ENCODE measurements at regions not wholly inside any gene's neighbourhood (a gene's known extent, or its start where the extent isn't known, plus 50 kb on each side); places are given as distances from the start of the nearest gene placed in this dataset.
"Not testable (repeated sequence)": the region's sequence is repeated elsewhere in the genome, so short reads cannot be mapped to it uniquely, and the experiment has no call there.

DNA sequence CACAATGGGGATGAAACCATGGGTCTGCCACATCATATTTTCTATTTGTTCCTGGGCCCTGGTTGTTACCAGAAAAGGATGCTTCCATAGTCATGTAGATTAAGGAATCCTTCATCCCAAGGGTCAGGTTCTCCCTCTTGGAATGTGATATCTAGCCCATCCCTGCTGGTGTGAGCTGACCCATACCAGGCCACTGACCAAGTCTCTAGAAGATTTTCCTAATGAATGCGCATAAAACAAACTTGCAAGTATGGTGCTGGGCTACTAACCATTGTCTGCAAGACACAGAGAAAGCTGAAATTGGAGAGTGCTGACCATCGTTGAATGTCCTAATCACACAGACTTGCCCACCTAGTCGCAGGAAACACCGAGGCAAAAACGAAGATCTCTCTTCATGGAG, 972.6 kb downstream of the EFNA5 start:
- no peak for ATAC-seq

DNA sequence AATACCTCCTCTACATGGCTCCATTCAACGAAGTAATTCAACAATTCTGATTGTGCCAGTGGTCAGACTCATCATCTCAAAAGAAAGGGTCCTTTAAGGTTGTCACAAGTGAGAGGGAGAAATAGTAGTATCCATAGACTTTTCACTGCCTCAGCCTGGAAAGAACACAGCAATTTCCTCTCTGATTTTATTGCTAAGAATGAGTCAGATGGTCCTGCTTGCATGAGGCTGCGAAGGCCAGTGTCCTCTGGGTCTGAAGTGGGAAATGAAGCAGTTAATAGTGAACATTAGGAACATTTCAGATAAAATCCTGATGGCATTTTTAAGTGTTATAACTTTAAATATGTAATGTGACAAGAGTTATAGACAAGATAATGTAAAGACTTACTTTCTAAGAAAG, 979.0 kb downstream of the EFNA5 start:
- DNase-seq (no peak), ATAC-seq (no peak)

More for the DNA sequence above, 972.6 kb downstream of the EFNA5 start:
- DNase-seq = no peak

DNA sequence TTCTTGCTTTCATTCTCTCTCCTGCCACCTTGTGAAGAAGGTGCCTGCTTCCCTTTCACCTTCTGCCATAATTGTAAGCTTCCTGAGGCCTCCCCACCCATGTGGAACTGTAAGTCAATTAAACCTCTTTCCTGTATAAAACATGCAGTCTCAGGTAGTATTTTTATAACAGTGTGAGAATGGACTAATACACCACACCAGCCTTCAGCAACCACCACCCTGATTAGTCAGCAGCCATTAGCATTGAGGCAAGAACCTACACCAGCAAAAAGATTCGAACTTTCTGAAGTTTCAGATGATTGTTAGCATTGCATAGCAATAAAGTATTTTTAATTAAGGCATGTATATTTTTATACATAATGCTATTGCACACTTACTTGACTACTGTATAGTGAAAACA, 980.2 kb downstream of the EFNA5 start:
- DNase-seq (no peak), ATAC-seq (no peak)

DNA sequence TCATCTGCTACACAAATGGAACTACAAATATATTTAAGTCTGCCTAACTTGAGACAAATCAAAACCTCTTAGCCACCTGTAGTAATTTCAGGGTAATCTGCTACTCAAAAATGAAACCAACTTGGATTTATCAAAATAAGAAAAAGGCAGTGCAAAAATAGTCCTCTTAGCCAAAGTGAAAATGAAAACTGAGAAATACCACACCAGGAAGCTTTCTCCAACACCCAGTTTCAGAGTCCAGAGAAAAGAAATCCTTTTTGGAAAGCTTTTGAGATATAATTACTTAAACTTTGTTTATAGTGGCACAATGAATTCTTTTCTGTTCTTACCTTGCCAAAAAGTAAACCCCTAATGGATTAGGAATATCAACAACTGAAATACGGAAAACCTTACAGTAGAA, 990.4 kb downstream of the EFNA5 start:
- DNase-seq = no peak
- no peak for ATAC-seq

DNA sequence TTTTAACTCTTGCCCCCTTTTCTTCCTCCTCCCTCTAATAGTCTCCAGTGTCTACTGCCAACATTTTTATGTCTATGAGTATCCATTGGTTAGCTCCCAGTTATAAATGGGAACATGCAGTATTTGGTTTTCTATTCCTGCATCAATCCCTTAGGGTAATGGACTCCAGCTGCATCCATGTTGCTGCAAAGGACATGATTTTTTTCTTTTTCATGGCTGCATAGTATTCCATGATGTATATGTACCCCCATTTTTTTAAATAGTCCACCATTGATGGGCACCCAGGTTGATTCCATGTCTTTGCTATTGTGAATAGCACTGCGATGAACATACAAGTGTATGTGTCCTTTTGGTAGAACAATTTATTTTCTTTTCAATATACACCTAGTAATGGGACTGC, 993.7 kb downstream of the EFNA5 start:
- ATAC-seq = no peak
- DNase-seq = no peak

DNA sequence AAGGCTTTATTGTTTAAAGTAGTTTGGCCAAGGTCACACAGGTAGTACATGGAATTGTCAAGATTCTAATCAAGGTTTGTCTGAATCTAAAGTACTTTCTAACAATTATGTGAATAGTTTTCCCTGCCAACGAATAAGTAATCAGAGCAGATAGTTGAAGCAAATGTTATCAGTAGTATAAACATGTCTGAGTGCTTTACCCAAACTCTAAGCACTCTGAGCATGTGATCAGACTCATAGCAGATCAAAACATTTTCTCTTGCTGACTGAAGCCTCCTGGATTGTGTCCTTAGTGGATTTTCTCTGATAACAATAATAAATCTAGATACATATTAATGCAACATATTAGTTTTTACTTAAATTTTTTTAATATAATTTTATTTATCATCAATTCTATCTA, 995.0 kb downstream of the EFNA5 start:
- DNase-seq (no peak), ATAC-seq (no peak)

DNA sequence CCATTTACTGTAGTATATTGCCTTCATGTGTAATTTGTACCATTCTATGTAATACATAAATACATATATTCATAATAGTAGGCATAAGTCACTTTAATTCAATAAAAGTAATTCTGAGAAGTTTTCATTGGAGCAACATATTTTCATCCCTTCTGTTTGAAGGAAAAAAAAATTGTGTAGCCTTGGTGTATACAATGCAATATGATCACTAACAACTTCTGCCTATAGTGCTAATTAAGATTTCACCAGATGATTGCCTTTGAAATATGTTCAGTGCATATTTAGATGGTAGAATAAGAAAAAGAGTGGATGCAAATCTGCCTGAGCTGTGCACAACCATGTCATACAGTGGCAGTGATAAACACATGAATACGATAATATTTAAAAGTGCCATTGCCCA, 996.8 kb downstream of the EFNA5 start:
- ATAC-seq (no peak), DNase-seq (no peak)

DNA sequence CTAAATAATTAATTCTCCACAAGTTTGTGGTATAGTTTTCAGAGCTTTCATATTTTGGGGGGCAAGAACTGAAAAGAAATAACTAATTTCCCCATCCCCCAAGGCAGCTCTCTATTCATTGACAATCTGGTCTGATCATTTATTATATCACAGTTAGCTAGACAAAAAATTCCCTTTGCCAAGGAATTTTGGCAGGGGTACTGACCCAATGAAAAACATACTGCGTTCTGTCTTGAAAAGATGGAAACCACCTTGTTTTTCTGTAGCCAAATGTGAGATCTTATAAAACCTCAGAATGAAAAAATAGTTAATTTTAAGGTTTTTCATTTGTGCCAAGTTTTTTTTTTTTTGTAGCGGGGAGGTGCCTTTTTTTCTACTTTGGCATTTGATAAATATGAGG, 1008.9 kb downstream of the EFNA5 start:
- DNase-seq (no peak), ATAC-seq (no peak)

DNA sequence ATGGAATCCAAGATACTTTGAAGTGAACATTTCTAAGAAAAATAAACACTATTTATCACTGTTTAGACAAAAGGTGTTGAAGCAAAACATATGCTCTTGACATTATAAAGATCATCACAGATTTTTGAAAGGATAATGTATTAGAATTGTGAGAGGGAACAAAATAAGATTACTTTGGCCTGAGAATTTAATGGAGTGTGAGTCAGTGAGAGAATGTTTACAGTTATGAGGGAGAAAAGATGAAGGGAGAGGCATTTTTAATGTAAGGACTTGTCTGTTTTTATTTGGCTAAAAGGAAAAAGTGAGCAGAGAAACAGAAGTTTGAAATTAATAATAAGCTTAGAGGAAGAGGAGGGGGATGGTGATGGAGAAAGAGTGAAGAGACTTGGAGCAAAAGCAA, 1010.1 kb downstream of the EFNA5 start:
- ATAC-seq (no peak), DNase-seq (no peak)

DNA sequence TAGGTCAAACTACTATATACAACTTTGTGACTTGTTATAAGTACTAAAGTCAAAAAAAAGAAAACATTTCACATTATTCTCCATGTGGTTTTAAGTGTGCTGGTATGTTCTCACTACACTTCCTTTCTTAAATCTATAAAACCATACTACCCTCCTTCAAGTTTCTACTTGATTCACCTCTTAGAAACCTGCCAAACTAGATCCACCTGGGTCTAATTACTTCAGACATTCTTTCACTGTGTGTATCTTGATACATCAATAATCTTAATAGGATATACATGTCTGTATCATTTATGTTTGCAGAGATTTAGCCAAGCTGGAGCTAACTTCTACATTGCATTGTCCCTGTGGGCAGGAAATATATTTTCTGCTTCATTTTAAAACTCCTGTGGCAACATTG, 1012.6 kb downstream of the EFNA5 start:
- DNase-seq (no peak), ATAC-seq (no peak)

DNA sequence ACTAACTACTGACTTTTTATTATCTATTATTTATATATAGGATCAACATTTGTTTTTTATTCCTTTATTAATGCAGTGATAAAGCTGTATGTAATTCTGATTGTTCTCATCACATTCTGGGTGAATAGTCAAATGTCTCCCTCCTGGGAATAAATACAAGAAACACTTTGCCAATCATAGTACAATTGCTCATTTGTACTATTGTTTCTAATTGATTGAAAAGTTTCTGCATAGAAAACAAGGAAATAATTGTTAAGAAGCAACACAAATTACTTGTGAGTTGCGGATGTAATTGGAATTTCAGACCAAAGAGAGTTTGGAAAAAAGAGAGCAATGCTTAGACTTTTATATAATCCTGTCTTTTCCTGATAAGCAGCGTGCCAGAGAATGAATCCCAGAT, 1013.9 kb downstream of the EFNA5 start:
- no peak for DNase-seq
- ATAC-seq = no peak

DNA sequence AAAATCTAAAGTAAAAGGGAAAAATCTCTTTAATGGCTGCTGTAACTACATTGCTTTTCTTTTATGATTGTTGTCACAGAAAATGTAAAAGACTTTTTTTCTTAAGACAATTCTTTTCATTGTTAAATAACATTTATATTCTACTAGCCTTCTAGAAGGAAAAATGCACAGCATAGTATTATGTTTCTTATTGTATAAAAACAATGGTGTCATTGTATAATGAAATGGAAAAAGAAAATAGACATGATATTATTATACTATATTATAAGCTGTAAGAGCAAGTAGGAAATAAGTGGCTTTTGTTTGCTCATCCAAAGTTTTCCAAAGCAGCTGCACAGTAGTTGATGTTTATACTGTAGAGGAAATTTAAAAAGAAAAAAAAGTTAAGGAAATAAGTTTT, 1021.7 kb downstream of the EFNA5 start:
- DNase-seq = no peak
- no peak for ATAC-seq

DNA sequence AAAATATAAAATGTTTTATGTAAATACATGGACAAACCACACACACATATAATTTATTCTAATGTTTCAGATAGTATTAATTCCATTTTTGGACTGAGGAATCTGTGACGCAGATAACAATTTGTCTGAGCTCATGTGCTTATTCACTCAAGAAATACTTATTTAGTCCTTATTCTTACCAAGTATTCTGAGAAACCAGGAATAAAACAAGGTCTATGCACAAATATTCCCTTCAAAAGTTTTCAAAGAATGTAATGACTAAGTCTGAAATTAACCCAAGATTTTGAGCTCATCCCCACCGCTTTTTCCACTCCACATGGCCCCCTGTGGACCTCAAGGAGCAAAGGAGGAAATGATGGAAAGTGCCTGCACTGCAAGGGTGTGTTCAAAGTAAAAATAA, 1022.3 kb downstream of the EFNA5 start:
- ATAC-seq (no peak), DNase-seq (no peak)

DNA sequence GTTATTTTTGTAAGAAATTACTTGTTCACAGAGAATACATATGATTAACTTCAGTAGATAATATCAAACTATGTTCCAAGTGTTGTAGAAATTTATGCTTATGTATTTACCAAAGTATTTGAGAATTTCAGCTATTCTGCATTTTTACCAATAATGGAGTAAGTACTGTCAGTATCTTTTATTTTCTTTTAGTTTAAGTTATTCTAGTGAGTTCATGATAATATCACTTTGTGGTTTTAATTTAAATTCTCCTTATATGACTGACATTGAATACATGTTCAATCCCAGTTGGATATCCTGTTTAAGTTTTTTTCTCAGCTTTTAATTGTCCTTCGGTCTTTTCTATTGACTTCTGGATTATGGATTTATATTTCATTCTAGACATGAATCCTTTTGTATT, 1024.6 kb downstream of the EFNA5 start:
- no peak for ATAC-seq

DNA sequence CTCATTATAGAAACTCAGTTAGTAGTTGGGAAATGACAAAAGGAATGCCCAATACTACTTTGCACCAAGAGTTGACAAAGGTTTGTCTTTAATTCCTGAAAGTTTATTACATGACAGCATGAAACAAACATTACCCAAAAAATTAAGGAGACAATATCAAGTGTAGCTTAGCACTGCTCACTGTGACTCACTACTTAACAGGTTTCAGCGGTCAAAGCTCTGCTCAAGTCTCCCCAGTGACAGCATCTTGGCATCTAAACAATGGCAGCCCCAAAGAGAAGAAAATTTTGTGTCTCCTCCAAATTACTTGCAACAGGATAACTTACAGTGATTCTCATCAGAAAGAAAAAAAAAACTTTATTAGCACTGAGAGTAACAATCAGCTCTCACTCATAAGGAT, 1030.2 kb downstream of the EFNA5 start:
- DNase-seq (no peak), ATAC-seq (no peak)

More for the DNA sequence above, 1024.6 kb downstream of the EFNA5 start:
- no peak for DNase-seq

DNA sequence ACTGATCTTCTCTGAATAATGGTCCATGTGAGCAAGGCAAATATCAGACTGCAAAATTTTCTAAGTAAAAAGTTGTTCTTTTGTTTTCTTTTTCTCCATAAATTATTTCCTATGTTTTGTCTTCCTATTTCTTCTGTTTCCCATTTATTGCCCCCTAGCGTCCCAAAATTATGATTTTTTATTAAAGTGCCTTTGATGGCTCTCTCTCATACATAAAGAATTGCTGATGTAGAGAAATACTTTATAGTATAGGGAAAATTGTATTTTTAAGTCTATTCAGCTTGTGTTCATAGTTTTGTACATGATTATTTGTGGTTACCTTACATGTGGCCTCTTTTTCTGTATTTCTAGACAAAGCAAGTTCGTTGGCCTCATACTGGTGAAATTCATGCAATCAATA, 1031.2 kb downstream of the EFNA5 start:
- ATAC-seq (no peak), DNase-seq (no peak)

DNA sequence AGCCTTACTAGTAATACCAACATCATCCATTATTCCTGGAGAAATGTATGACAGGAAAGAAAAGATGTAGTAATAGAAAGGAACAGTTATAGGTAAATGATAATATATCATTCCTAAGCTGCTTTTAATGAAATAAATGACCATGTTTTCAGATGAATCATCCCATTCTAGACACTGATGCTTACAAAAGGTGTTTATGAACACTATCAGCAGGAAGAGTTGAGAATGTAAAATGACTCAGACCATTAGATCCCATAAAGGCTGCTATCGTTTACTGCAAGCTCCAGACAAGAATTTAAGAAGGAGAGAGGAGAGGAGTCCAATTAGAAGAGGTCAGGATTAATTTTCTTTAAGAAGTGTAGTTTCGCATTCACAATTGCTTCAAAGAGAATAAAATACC, 1033.5 kb downstream of the EFNA5 start:
- DNase-seq (no peak), ATAC-seq (no peak)

DNA sequence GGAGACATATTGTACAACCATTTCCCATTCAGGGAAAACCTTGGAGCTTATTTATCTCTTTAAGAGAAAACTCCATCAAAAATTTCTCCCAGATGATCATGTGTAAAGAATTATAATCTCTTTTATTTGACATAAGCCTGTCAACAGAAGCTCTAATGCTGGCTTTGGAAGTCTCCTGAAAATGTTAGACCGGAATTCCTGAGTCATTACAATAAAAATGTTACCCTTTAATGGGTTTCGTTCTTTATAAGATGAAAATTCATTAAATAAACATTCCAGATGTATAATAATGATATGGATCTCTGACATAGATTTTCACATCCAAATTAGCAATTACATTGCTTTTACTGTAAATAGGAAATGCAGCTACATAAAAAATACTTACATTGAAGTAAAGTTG, 1036.4 kb downstream of the EFNA5 start:
- ATAC-seq (no peak), DNase-seq (no peak)

DNA sequence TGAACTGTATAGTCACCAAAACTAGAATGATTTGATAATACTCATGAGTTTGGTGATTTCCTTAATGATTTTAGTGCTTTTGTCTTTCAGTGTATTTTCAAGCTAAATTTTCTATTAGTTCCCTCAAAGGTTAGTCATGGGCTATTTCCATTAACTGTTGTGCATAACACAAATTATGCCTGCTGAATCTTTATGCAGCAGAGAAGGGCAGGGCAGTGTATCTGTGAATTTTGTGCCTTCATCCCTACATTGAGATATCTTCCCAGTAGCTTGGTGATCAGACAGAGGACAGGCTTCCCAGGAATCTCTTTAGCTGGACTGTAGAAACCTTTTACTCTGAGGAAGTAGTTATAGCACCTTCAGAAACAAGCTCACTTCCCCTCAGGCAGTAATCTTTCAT, 1036.9 kb downstream of the EFNA5 start:
- ATAC-seq (no peak), DNase-seq (no peak)

DNA sequence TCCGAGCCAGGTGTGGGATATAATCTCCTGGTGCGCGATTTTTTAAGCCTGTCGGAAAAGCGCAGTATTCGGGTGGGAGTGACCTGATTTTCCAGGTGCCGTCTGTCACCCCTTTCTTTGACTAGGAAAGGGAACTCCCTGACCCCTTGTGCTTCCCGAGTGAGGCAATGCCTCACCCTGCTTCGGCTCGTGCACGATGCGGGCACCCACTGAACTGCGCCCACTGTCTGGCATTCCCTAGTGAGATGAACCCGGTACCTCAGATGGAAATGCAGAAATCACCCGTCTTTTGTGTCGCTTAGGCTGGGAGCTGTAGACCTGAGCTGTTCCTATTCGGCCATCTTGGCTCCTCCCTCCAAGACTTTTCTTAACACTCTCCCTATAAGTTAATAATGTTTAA, 1042.3 kb downstream of the EFNA5 start:
- ATAC-seq, DNase-seq: not testable (repeated sequence)

DNA sequence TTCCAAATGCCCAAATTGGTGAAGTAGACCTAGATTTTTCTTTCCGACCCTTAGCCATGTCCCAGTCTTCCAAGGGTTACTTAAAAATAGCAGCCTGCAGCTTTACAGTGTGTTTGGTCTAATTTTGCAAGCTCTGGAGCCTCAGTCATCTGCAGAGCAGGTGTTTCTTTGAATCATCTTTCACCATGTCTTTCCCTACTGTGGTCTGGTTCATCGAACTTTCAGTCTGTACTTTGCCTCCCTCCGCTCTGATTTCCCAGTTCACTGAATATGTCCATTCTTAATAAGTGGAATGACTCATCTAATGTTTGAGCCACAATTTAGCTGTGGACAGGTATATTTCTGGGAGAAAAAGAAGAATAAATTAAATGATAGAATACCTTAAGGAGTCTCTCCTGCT, 1060.7 kb downstream of the EFNA5 start:
- DNase-seq = no peak
- ATAC-seq = no peak

DNA sequence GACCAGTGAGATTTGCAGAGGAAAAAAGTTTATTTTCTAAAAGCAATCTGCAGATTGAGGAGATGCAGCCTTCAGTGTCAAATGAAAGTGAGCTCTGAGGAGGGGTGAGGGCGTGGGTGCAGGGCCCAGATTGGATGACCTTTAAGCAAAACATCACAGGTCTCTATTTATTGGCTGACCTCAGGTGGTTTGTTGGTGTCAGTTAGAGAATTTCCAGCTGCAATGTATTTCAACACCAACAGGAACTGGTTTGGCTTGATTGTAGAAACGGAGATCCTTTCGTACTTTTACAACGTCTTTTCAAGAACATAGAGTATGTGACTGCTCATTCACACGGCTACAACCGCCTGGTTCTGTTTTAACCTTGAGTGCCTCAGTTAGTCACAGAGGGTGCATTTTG, 1069.1 kb downstream of the EFNA5 start:
- ATAC-seq = no peak
- DNase-seq = no peak

DNA sequence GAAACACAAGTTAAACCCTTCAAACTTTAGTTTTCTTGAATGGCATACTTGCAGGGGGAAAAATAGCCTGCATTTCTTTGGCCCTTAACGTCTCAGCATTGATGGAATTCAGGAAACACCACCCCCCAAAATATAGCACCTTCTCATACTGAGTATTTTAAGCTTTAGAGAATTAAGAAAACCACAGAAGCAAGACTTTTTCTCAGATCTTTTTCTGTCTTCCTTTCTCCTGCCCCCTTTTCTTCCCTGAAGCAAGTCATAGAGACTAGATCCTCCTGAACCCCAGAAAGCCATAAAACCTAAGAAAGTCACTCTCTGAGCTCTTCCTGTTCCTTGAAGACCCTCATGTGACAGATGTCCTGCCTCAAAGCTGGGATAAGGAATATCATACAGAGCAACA, 1069.9 kb downstream of the EFNA5 start:
- DNase-seq (no peak), ATAC-seq (no peak)

DNA sequence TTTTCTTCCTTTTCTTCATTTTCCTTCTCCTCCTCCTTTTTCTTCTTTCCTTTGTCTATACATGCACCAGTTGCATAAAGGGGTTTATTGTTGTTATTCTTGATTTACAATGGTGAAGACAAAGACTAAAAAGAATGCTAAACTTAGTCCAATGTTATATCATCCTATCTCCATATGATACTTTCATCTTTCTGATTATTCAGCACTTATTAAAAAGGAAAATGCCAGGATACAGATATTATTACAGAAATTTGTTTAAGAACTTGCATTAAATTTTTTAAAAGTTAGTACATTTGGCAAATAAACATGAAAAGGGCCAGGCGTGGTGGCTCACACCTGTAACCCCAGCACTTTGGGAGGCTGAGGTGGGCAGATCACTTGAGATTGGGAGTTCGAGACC, 1074.9 kb downstream of the EFNA5 start:
- DNase-seq = no peak
- no peak for ATAC-seq

DNA sequence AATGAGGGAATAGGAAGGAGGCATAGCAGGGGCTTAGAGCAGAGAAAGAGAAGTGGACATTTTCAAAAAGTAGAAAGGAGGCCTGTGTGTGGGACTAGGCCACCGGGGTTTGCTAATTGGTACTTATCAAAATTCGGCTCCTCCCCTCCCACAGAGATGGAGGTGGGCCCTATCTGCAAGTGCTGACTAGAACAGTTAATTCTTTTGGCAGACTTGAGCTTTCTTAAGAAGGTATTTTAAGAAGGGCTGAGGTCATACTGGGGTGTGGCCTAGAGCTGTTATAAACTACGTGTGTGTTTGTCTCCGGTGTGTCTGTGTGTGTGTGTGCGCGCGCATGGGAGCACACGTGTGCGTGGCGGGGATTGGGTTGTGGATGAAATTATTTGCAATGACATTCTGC, 1086.5 kb downstream of the EFNA5 start:
- DNase-seq = no peak
- ATAC-seq = no peak

DNA sequence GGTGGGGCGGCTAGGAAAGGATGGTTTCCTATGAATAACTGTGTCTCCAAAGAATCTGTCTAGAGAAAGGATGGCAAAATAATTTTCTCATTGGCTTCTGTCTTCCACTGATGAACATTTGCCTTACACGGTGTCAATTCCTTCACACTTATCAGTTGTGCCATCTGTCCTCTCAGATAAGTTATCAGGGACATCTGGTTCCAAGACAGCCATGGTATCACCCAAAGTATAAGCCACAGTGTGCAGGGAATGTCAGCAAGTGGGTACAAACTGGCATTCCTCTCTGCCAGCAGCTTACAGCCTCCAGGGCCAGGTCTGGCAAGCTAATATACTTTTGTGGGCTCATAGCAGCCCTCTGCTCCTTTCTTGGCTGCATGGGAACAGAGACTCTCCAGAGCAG, 1092.0 kb downstream of the EFNA5 start:
- ATAC-seq (no peak), DNase-seq (no peak)
